ENCODE measurements at regions not wholly inside any gene's neighbourhood (a gene's known extent, or its start where the extent isn't known, plus 50 kb on each side); places are given as distances from the start of the nearest gene placed in this dataset.
A peak's percentile ranks its signal among the peaks of the same experiment; 100 is the strongest.

DNA sequence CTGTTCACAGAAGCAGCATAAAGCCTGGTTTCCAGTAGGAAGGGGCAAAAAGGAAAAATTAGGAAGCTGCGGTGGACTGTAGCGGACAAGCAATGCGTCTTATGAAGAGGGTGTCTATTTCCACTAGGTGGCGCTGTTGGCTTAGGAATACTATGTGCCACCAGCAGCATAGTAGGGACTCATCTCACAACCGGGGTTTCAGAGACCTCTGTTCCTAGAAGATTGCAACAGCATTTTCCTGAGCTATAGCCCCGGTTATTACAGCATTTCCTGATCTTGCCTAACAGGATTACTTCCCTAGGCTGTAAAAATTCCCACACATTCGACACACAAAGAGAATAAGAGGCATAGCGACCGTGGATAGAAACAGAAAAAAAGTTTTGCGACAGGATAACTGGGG, 683.0 kb downstream of the TBL1XR1 start:
- TF ChIP-seq TBL1XR1 (IDR thresholded peaks at IDR 0.05; ENCODE audit: low read length in 2 of 2) (no peak), TBP (optimal IDR thresholded peaks at IDR 0.05; ENCODE audit: low read depth, low read length) (no peak), NBN (IDR thresholded peaks at IDR 0.05; ENCODE audit: low read depth) (no peak), PHF8 (IDR thresholded peaks at IDR 0.05; ENCODE audit: borderline replicate concordance, low read length) (no peak), JUN (IDR thresholded peaks at IDR 0.05; ENCODE audit: borderline replicate concordance, low read depth, low read length) (no peak), JUN (CRISPR knock-in tag; IDR thresholded peaks at IDR 0.05; ENCODE audit: borderline replicate concordance) (no peak), RCOR1 (IDR thresholded peaks at IDR 0.05; ENCODE audit: borderline replicate concordance in 1 of 2, low read depth in 2 of 2, low read length in 2 of 2) (no peak), POLR2AphosphoS5 (IDR thresholded peaks at IDR 0.05; ENCODE audit: control insufficient read depth, insufficient read depth, low read depth, low read length) (no peak), KAT2B (IDR thresholded peaks at IDR 0.05; ENCODE audit: low read depth, low read length) (no peak), SNRNP70 (optimal IDR thresholded peaks at IDR 0.05; ENCODE audit: low read depth, low read length) (no peak), ZSCAN29 (IDR thresholded peaks at IDR 0.05) (no peak)
- TF ChIP-seq, protein P1, sequence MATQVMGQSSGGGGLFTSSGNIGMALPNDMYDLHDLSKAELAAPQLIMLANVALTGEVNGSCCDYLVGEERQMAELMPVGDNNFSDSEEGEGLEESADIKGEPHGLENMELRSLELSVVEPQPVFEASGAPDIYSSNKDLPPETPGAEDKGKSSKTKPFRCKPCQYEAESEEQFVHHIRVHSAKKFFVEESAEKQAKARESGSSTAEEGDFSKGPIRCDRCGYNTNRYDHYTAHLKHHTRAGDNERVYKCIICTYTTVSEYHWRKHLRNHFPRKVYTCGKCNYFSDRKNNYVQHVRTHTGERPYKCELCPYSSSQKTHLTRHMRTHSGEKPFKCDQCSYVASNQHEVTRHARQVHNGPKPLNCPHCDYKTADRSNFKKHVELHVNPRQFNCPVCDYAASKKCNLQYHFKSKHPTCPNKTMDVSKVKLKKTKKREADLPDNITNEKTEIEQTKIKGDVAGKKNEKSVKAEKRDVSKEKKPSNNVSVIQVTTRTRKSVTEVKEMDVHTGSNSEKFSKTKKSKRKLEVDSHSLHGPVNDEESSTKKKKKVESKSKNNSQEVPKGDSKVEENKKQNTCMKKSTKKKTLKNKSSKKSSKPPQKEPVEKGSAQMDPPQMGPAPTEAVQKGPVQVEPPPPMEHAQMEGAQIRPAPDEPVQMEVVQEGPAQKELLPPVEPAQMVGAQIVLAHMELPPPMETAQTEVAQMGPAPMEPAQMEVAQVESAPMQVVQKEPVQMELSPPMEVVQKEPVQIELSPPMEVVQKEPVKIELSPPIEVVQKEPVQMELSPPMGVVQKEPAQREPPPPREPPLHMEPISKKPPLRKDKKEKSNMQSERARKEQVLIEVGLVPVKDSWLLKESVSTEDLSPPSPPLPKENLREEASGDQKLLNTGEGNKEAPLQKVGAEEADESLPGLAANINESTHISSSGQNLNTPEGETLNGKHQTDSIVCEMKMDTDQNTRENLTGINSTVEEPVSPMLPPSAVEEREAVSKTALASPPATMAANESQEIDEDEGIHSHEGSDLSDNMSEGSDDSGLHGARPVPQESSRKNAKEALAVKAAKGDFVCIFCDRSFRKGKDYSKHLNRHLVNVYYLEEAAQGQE (IDR thresholded peaks at IDR 0.05; ENCODE audit: borderline replicate concordance): peak; percentile 89
- TF ChIP-seq, protein P1 (CRISPR knock-in tag; IDR thresholded peaks at IDR 0.05; ENCODE audit: low read depth): no peak
- TF ChIP-seq, protein P2, sequence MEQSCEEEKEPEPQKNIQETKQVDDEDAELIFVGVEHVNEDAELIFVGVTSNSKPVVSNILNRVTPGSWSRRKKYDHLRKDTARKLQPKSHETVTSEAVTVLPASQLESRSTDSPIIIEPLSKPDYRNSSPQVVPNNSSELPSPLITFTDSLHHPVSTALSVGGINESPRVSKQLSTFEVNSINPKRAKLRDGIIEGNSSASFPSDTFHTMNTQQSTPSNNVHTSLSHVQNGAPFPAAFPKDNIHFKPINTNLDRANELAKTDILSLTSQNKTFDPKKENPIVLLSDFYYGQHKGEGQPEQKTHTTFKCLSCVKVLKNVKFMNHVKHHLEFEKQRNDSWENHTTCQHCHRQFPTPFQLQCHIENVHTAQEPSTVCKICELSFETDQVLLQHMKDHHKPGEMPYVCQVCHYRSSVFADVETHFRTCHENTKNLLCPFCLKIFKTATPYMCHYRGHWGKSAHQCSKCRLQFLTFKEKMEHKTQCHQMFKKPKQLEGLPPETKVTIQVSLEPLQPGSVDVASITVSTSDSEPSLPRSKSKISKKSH (CRISPR knock-in tag; IDR thresholded peaks at IDR 0.05): no peak

Measured in K562 (cell line).